Breast epithelium (tissue), 4 donors: ENCODE measurements at regions not wholly inside any gene's neighbourhood (a gene's known extent, or its start where the extent isn't known, plus 50 kb on each side); places are given as distances from the start of the nearest gene placed in this dataset.

ENCODE experiments used
- DNase-seq, 2 donors: peaks; one replicate each; pipeline ENCODE4 v3.0.0-alpha.2; 2019; ENCODE audit warnings: low spot score in 2 of 2
- H3K27ac ChIP-seq, 2 donors: fragments of 200-600 bp; sonication (generic) in 1 of 2; one replicate each; pipeline ENCODE4 v1.5.1; 2016 to 2019; ENCODE audit warnings: mild to moderate bottlenecking in 1 of 2
- H3K27me3 ChIP-seq, 2 donors: fragments of 200-600 bp; sonication (generic) in 1 of 2; one replicate each; pipeline versions ENCODE4 v1.5.1 to v1.6.0; 2017 to 2019; ENCODE audit warnings: control low read depth in 1 of 2, mild to moderate bottlenecking in 1 of 2
- H3K36me3 ChIP-seq: fragments of 200-600 bp; one replicate; pipeline ENCODE4 v1.5.1; 2019
- H3K4me1 ChIP-seq, 2 donors: fragments of 200-600 bp; sonication (generic); one replicate each; pipeline ENCODE4 v1.5.1; 2016 to 2019; ENCODE audit warnings: control low read depth in 1 of 2
- H3K4me3 ChIP-seq, 3 donors: fragments of 200-600 bp; sonication (generic); 1 replicate in 2 of 3; 2 replicates in 1 of 3; pipeline ENCODE4 v1.5.1; 2016 to 2019; ENCODE audit warnings: mild to moderate bottlenecking in 3 of 3, moderate library complexity in 2 of 3
- H3K9me3 ChIP-seq, 2 donors: fragments of 200-600 bp; sonication (generic) in 1 of 2; one replicate each; pipeline ENCODE4 v1.5.1; 2016 to 2019; ENCODE audit warnings: control low read depth in 1 of 2
- CTCF ChIP-seq, 3 donors: fragments of 450-650 bp; IDR thresholded peaks; one replicate each; pipeline ENCODE4 v1.5.1; 2016 to 2017; ENCODE audit warnings: antibody characterized with exemption in 3 of 3, mild to moderate bottlenecking in 3 of 3, moderate library complexity in 3 of 3
- POLR2A ChIP-seq: fragments of 450-650 bp; IDR thresholded peaks from one replicate; pipeline ENCODE4 v1.6.1; 2016; ENCODE audit warnings: antibody characterized with exemption, mild to moderate bottlenecking, moderate library complexity
- POLR2AphosphoS5 ChIP-seq, 3 donors: sonication (generic); formaldehyde crosslinking; IDR thresholded peaks; one replicate each; pipeline ENCODE4 v1.6.1; 2017; ENCODE audit warnings: antibody characterized with exemption in 3 of 3
- intact Hi-C: fragments of 100-400 bp; cut with DNase I; formaldehyde crosslinking; loops from one replicate; pipeline ENCODE4 v1.15.1; 2023; ENCODE audit warnings: low total_unique reads

- intact Hi-C loops, result no loop called here
- peaks cover 0 to 3% of the 10 kb centered on the region in 2 donors for H3K9me3 ChIP-seq
- TF ChIP-seq CTCF (IDR thresholded peaks at IDR 0.05), result no peak
- TF ChIP-seq POLR2AphosphoS5 (IDR thresholded peaks at IDR 0.05), result no peak
- TF ChIP-seq POLR2A, result no peak
- no peaks in the 10 kb centered on the region for H3K27me3 ChIP-seq
- no peak for DNase-seq
- no peaks in the 10 kb centered on the region for H3K4me1 ChIP-seq
- no peak overlapping the region for H3K4me3 ChIP-seq
- H3K36me3 ChIP-seq, result no peaks in the 10 kb centered on the region
- H3K27ac ChIP-seq, result no peak overlapping the region
Observed at GRCh38 chr6:168726312-168726856, 285.4 kb downstream of the SMOC2 start.

- intact Hi-C loops, result no loop called here
- no peak for DNase-seq
- H3K27me3 ChIP-seq, result no peaks in the 10 kb centered on the region
- H3K27ac ChIP-seq, result no peak overlapping the region
- no peak overlapping the region for H3K4me3 ChIP-seq
- H3K4me1 ChIP-seq, result no peaks in the 10 kb centered on the region
- TF ChIP-seq POLR2AphosphoS5 (IDR thresholded peaks at IDR 0.05), result no peak
- no peak for TF ChIP-seq POLR2A
- no peak for TF ChIP-seq CTCF (IDR thresholded peaks at IDR 0.05)
- peaks cover 0 to 3% of the 10 kb centered on the region in 2 donors for H3K9me3 ChIP-seq
- H3K36me3 ChIP-seq, result no peaks in the 10 kb centered on the region
Observed at GRCh38 chr6:168725802-168726201, 284.8 kb downstream of the SMOC2 start.

GRCh38 chr6:168724669-168725570 is 283.9 kb downstream of the SMOC2 start:
- DNase-seq, result no peak
- Histone ChIP-seq H3K27me3 (no peaks in the 10 kb centered on the region), H3K4me3 (no peak overlapping the region), H3K27ac (no peak overlapping the region), H3K4me1 (no peaks in the 10 kb centered on the region), H3K36me3 (no peaks in the 10 kb centered on the region), H3K9me3 (peaks cover 0 to 3% of the 10 kb centered on the region in 2 donors)
- intact Hi-C loops, result no loop called here
- TF ChIP-seq POLR2AphosphoS5 (IDR thresholded peaks at IDR 0.05) (no peak), CTCF (IDR thresholded peaks at IDR 0.05) (no peak), POLR2A (no peak)

GRCh38 chr6:168724033-168724432 is 283.0 kb downstream of the SMOC2 start:
- no peak overlapping the region for H3K4me3 ChIP-seq
- H3K27ac ChIP-seq, result no peak overlapping the region
- no peak for DNase-seq
- no peaks in the 10 kb centered on the region for H3K27me3 ChIP-seq
- intact Hi-C loops, result no loop called here
- H3K4me1 ChIP-seq, result no peaks in the 10 kb centered on the region
- H3K9me3 ChIP-seq, result peaks cover 0 to 3% of the 10 kb centered on the region in 2 donors
- H3K36me3 ChIP-seq, result no peaks in the 10 kb centered on the region
- no peak for TF ChIP-seq CTCF (IDR thresholded peaks at IDR 0.05)
- no peak for TF ChIP-seq POLR2A
- TF ChIP-seq POLR2AphosphoS5 (IDR thresholded peaks at IDR 0.05), result no peak

GRCh38 chr6:168722397-168722796 is 281.4 kb downstream of the SMOC2 start:
- Histone ChIP-seq H3K27ac (no peak overlapping the region), H3K4me3 (no peak overlapping the region), H3K4me1 (no peaks in the 10 kb centered on the region), H3K36me3 (no peaks in the 10 kb centered on the region), H3K9me3 (peaks cover 0 to 3% of the 10 kb centered on the region in 2 donors), H3K27me3 (no peaks in the 10 kb centered on the region)
- TF ChIP-seq POLR2A (no peak), CTCF (IDR thresholded peaks at IDR 0.05) (no peak), POLR2AphosphoS5 (IDR thresholded peaks at IDR 0.05) (no peak)
- no peak for DNase-seq
- intact Hi-C loops, result no loop called here
